ENCODE measurements at regions not wholly inside any gene's neighbourhood (a gene's known extent, or its start where the extent isn't known, plus 50 kb on each side); places are given as distances from the start of the nearest gene placed in this dataset.

- Histone ChIP-seq H3K4ac (ENCODE audit: low read depth, low read length) (no peak overlapping the region), H3K23ac (ENCODE audit: insufficient read length, low read depth, low read length) (no peak overlapping the region), H2BK20ac (ENCODE audit: low read depth, low read length, poor library complexity, severe bottlenecking) (no peak overlapping the region), H3K23me2 (ENCODE audit: insufficient read length, low read depth, low read length, poor library complexity, severe bottlenecking) (no peaks in the 10 kb centered on the region), H3K4me1 (ENCODE audit: insufficient read depth, low read length) (no peaks in the 10 kb centered on the region), H2BK5ac (ENCODE audit: insufficient read length, low read length) (no peak overlapping the region), H2AFZ (ENCODE audit: low read length) (no peak overlapping the region), H4K5ac (ENCODE audit: insufficient read length, low read depth, low read length) (no peak overlapping the region), H3K14ac (ENCODE audit: insufficient read depth, low read length) (no peak overlapping the region), H4K91ac (ENCODE audit: insufficient read length, low read depth, low read length) (no peak overlapping the region), H3K9ac (ENCODE audit: extremely low read depth, insufficient read length, low read length) (no peak overlapping the region), H2BK12ac (ENCODE audit: insufficient read length, low read depth, low read length) (no peak overlapping the region), H2BK15ac (ENCODE audit: low read depth, low read length) (no peak overlapping the region), H3K18ac (ENCODE audit: insufficient read length, low read depth, low read length) (no peak overlapping the region), H3K27ac (ENCODE audit: insufficient read length, low read depth, low read length) (no peak overlapping the region), H2AK5ac (ENCODE audit: insufficient read length, low read length) (no peak overlapping the region), H4K20me1 (ENCODE audit: control insufficient read depth, insufficient read depth, insufficient read length) (no peaks in the 10 kb centered on the region), H3K56ac (ENCODE audit: insufficient read length, low read depth, low read length) (no peak overlapping the region), H3K27me3 (ENCODE audit: insufficient read depth, low read length) (no peaks in the 10 kb centered on the region), H3K79me2 (ENCODE audit: insufficient read depth, low read length) (no peaks in the 10 kb centered on the region), H2BK120ac (ENCODE audit: low read depth, low read length, poor library complexity, severe bottlenecking) (no peak overlapping the region), H3T11ph (ENCODE audit: low read length) (no peak overlapping the region), H4K8ac (replicated peaks; ENCODE audit: insufficient read length, low read depth, low read length) (no peak overlapping the region), H3K79me1 (ENCODE audit: insufficient read depth, low read depth, low read length, poor library complexity, severe bottlenecking) (no peaks in the 10 kb centered on the region), H3K4me2 (ENCODE audit: insufficient read depth, insufficient read length, low read length) (no peak overlapping the region), H3K9me3 (ENCODE audit: control insufficient read depth, low read depth, low read length) (no peaks in the 10 kb centered on the region)
- no peak for DNase-seq
- H3K27ac Mint-ChIP-seq: no peak overlapping the region
- H3K27me3 Mint-ChIP-seq (ENCODE audit: low read depth): no peaks in the 10 kb centered on the region; the same call in 1 of the 2 replicates
- no CpG with 5 or more reads among the region's 3 CpGs for WGBS (ENCODE audit: extremely low coverage, insufficient read length, low lambda C conversion rate)
- H3K9me3 Mint-ChIP-seq: peaks cover 22 to 23% of the 10 kb centered on the region in 2 experiments
- H3K4me1 Mint-ChIP-seq: peaks cover 3% of the 10 kb centered on the region in 2 experiments
- H3K4me3 Mint-ChIP-seq: no peak overlapping the region
- peaks cover 2 to 24% (median 8%) of the 10 kb centered on the region in 3 experiments; a peak in 4 of 7 replicates for H3K36me3 Mint-ChIP-seq (ENCODE audit: insufficient read depth in 1 of 3, low read depth in 3 of 3)
- TF ChIP-seq CTCF (conservative IDR thresholded peaks at IDR 0.05): no peak
Measured at GRCh38 chr7:124219681-124220080, 186.8 kb upstream of the TMEM229A start.

Measured in H9 (cell line).